GM21717 (cell line): ENCODE measurements at regions not wholly inside any gene's neighbourhood (a gene's known extent, or its start where the extent isn't known, plus 50 kb on each side); places are given as distances from the start of the nearest gene placed in this dataset.
"Not testable (repeated sequence)": the region's sequence is repeated elsewhere in the genome, so short reads cannot be mapped to it uniquely, and the experiment has no call there.

Source experiments
- ATAC-seq: cut with Tn5 transposase; IDR thresholded peaks from one replicate; pipeline ENCODE4 v1.9.1; 2021; ENCODE audit warnings: mild to moderate bottlenecking, moderate library complexity; ENCODE audit not compliant: unreplicated experiment

GRCh38 chr15:94834494-94834893 lies 603.1 kb downstream of the MCTP2 start:
- ATAC-seq: no peak

- ATAC-seq: no peak
Measured at GRCh38 chr15:94838281-94838680, 606.9 kb downstream of the MCTP2 start.

- ATAC-seq: no peak
Measured at GRCh38 chr15:94840794-94841783, 609.7 kb downstream of the MCTP2 start.

- ATAC-seq: no peak
Measured at GRCh38 chr15:94843060-94843459, 611.7 kb downstream of the MCTP2 start.

GRCh38 chr15:94844198-94844537 lies 612.8 kb downstream of the MCTP2 start:
- ATAC-seq: no peak

GRCh38 chr15:94844538-94845389 lies 613.4 kb downstream of the MCTP2 start:
- no peak for ATAC-seq

- no peak for ATAC-seq
Measured at GRCh38 chr15:94845390-94845716, 614.0 kb downstream of the MCTP2 start.

GRCh38 chr15:94847325-94847724 lies 616.0 kb downstream of the MCTP2 start:
- no peak for ATAC-seq

GRCh38 chr15:94848054-94848453 lies 616.7 kb downstream of the MCTP2 start:
- ATAC-seq: no peak

- ATAC-seq: no peak
Measured at GRCh38 chr15:94855018-94855408, 623.7 kb downstream of the MCTP2 start.

- ATAC-seq: no peak
Measured at GRCh38 chr15:94855409-94856266, 624.3 kb downstream of the MCTP2 start.

GRCh38 chr15:94856267-94856854 lies 625.0 kb downstream of the MCTP2 start:
- ATAC-seq: no peak

GRCh38 chr15:94857466-94857865 lies 626.1 kb downstream of the MCTP2 start:
- no peak for ATAC-seq

GRCh38 chr15:94858011-94858410 lies 626.6 kb downstream of the MCTP2 start:
- no peak for ATAC-seq

- ATAC-seq: no peak
Measured at GRCh38 chr15:94858449-94858848, 627.1 kb downstream of the MCTP2 start.

- ATAC-seq: no peak
Measured at GRCh38 chr15:94858920-94859319, 627.6 kb downstream of the MCTP2 start.

- ATAC-seq: no peak
Measured at GRCh38 chr15:94864600-94864999, 633.2 kb downstream of the MCTP2 start.

GRCh38 chr15:94868265-94868664 lies 636.9 kb downstream of the MCTP2 start:
- not testable (repeated sequence) for ATAC-seq

- no peak for ATAC-seq
Measured at GRCh38 chr15:94875550-94875949, 644.2 kb downstream of the MCTP2 start.

GRCh38 chr15:94877833-94878232 lies 646.5 kb downstream of the MCTP2 start:
- no peak for ATAC-seq
